VCaP (cell line): ENCODE measurements at regions not wholly inside any gene's neighbourhood (a gene's known extent, or its start where the extent isn't known, plus 50 kb on each side); places are given as distances from the start of the nearest gene placed in this dataset.

Experiments used
- H3K27ac ChIP-seq: fragments of 450-650 bp; 2 replicates; pipeline ENCODE4 v1.5.1; 2017
- CTCF ChIP-seq: fragments of 450-650 bp; conservative IDR thresholded peaks from 2 replicates; pipeline ENCODE4 v1.5.1; 2017; ENCODE audit warnings: mild to moderate bottlenecking, moderate library complexity

GRCh38 chr6:125524356-125524755, 222.6 kb upstream of the HDDC2 start:
- H3K27ac ChIP-seq: no peak overlapping the region
- no peak for TF ChIP-seq CTCF

DNA sequence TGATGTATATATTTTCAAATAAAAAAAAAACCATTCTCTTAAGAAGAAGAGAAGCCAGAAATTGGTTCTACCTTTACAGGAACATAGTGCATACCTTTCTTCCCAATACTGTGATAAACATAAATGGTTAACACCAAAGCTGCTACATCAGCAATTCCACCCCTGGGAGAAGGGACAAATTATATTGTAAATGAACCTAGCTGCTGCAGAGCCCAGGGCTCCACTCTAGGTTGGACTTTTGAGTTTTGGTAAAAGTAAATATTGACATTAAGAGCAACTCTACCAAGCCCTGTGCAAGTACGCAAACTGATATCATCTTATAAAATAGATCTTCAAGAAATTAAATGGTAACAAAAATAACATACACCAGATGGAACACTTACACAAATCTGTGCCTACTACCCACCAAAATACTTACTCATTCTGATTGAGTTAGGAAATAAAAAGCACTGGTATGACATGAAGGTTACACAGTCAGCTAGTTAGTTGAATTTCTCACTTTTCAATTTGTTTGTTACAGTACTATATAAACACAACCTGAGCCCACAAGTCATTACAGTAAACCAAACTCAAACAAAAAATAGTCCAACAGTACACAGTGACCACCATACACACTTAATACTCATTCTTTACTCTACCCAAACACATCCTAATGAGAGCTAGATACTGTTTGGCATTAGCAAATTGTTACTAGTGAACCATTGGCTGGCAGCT, 223.3 kb upstream of the HEY2 start:
- H3K27ac ChIP-seq: no peak overlapping the region
- TF ChIP-seq CTCF: no peak

- no peak for TF ChIP-seq CTCF
- no peak overlapping the region for H3K27ac ChIP-seq
Observed at GRCh38 chr6:125528621-125529041, 220.8 kb upstream of the HEY2 start.

GRCh38 chr6:125529061-125529460, 220.4 kb upstream of the HEY2 start:
- no peak overlapping the region for H3K27ac ChIP-seq
- TF ChIP-seq CTCF: no peak

DNA sequence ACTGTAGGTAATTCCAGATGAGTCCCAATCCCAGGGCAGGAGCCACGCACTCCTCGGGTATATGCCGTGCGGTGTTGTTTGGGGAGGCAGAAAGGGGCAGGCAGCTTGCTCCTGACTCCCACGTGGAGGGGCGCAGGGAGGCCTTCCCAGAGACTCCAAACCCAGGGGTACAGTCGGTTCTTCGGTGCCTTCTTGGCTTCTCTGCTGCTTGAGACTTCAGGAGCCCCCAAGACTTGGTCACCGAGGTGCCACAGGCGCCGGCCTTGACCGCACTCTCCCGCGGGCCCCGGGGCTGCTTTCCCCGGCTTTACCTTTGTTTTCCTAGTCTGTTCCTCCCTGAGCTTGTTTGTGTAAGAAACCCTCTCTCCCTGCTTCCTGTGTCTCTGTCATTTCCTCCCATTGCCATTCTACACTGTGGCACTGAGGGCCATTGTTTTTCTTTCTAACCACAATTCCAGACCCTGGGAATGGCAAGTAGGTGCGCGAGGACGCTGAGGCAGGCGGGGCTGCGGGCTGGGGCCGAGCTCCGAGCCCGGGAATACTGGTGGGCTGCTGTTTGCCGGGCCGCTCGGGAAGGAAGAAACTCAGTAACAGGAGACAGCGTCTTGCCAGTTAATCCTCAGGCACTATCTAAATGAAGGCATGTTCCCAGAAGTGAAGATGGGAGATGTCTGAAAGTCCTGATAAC, 215.6 kb upstream of the HEY2 start:
- TF ChIP-seq CTCF: no peak
- no peak overlapping the region for H3K27ac ChIP-seq

- no peak for TF ChIP-seq CTCF
- no peak overlapping the region for H3K27ac ChIP-seq
Observed at GRCh38 chr6:125534430-125535263, 214.8 kb upstream of the HEY2 start.

DNA sequence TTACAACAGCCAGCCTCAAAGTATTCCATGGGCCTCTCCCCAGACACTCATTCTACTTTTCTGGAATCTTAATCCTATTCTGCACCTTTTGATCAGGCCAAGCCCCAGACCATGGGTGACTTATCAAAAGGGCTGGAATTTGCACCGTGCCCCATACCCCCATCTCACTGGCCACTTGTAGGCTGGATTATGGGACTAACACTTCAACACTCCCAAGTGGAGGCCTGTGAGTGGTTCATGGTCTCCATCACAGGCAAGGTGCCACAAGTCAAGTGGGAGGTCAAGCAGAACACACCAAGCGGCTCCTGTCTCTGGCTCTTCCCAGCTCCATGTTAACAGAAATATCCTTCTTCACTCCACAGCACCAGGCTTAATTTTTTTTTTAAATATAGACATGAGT, 212.3 kb upstream of the HEY2 start:
- no peak overlapping the region for H3K27ac ChIP-seq
- no peak for TF ChIP-seq CTCF
